ENCODE measurements at regions not wholly inside any gene's neighbourhood (a gene's known extent, or its start where the extent isn't known, plus 50 kb on each side); places are given as distances from the start of the nearest gene placed in this dataset.

DNA sequence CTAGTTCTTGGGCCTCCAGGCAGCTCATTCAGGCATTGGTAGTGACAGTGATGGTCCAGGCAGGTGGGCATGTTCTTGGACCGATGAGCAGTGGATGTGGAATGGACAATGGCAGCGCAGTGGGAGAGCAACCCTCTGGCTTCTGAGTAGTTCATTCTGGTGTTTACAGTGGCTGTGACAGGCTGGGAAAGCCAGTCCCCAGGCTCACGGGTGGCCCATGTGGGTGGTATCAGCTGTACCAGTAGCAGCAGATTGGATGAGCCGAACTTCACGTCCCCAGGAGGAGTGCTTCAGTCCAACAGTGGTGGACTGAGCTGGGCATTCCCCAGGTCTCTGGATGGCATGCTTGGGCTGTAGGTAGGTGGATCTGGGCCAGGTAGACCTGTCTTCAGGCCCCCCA lies 515.6 kb upstream of the ACO1 start:
- Mint-ChIP-seq H3K27ac (ENCODE audit: unreplicated experiment) (no peak overlapping the region), H3K36me3 (ENCODE audit: unreplicated experiment) (peaks cover 13% of the 10 kb centered on the region), H3K9me3 (ENCODE audit: unreplicated experiment) (peaks cover 2% of the 10 kb centered on the region), H3K4me3 (ENCODE audit: unreplicated experiment) (no peak overlapping the region), H3K4me1 (ENCODE audit: low read depth, unreplicated experiment) (peaks cover 5% of the 10 kb centered on the region), H3K27me3 (ENCODE audit: unreplicated experiment) (peaks cover 2% of the 10 kb centered on the region)
- no peak for DNase-seq
- TF ChIP-seq, protein P1, sequence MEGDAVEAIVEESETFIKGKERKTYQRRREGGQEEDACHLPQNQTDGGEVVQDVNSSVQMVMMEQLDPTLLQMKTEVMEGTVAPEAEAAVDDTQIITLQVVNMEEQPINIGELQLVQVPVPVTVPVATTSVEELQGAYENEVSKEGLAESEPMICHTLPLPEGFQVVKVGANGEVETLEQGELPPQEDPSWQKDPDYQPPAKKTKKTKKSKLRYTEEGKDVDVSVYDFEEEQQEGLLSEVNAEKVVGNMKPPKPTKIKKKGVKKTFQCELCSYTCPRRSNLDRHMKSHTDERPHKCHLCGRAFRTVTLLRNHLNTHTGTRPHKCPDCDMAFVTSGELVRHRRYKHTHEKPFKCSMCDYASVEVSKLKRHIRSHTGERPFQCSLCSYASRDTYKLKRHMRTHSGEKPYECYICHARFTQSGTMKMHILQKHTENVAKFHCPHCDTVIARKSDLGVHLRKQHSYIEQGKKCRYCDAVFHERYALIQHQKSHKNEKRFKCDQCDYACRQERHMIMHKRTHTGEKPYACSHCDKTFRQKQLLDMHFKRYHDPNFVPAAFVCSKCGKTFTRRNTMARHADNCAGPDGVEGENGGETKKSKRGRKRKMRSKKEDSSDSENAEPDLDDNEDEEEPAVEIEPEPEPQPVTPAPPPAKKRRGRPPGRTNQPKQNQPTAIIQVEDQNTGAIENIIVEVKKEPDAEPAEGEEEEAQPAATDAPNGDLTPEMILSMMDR (IDR thresholded peaks at IDR 0.05; ENCODE audit: partially characterized antibody, unreplicated experiment), result no peak

DNA sequence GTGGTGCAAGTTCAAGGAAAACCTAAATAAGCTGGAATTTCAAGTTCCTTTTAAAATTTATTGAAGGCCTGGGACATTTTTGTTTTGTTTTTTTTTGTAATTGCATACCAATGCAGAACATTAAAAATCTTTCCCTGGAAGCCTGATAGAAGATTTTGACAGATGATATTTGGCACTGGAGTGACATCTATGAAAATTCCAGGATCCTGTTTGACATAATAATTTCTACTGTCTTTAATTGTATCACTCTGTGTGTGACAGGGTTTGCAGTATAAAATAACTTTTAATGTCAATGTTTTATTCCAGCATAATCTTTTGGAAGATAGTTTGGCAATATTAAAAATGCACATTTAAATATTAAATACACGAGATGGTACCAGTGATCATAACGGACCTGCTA lies 514.2 kb upstream of the ACO1 start:
- H3K9me3 Mint-ChIP-seq (ENCODE audit: unreplicated experiment), result peaks cover 2% of the 10 kb centered on the region
- TF ChIP-seq, protein P1 (IDR thresholded peaks at IDR 0.05; ENCODE audit: partially characterized antibody, unreplicated experiment), result no peak
- H3K27ac Mint-ChIP-seq (ENCODE audit: unreplicated experiment), result no peak overlapping the region
- H3K4me3 Mint-ChIP-seq (ENCODE audit: unreplicated experiment), result no peak overlapping the region
- H3K27me3 Mint-ChIP-seq (ENCODE audit: unreplicated experiment), result peaks cover 2% of the 10 kb centered on the region
- peaks cover 5% of the 10 kb centered on the region for H3K4me1 Mint-ChIP-seq (ENCODE audit: low read depth, unreplicated experiment)
- no peak for DNase-seq
- peaks cover 13% of the 10 kb centered on the region for H3K36me3 Mint-ChIP-seq (ENCODE audit: unreplicated experiment)

DNA sequence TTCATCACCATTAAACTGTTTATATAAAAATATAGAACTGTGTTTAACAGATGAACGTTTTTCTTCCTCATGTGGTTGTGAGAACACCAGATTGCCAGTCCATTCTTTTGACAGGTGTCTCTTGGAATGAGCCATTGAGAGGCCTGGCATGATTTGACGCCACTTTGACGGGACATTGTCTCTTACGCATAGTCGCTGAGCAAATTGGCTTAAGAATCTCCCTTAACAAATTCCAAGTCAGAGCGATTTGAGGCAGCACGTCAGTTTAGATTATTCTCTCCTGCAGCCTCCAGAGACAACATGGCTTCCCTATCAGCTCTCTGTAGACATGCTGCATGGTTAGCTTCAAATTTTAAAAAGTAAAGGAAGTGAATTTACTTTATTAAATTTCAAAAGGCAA lies 510.7 kb upstream of the ACO1 start:
- Mint-ChIP-seq H3K27ac (ENCODE audit: unreplicated experiment) (no peak overlapping the region), H3K27me3 (ENCODE audit: unreplicated experiment) (peaks cover 4% of the 10 kb centered on the region), H3K4me3 (ENCODE audit: unreplicated experiment) (no peak overlapping the region), H3K4me1 (ENCODE audit: low read depth, unreplicated experiment) (peaks cover 5% of the 10 kb centered on the region), H3K9me3 (ENCODE audit: unreplicated experiment) (peaks cover 2% of the 10 kb centered on the region), H3K36me3 (ENCODE audit: unreplicated experiment) (peaks cover 8% of the 10 kb centered on the region)
- TF ChIP-seq, protein P1 (IDR thresholded peaks at IDR 0.05; ENCODE audit: partially characterized antibody, unreplicated experiment), result no peak
- DNase-seq, result no peak

DNA sequence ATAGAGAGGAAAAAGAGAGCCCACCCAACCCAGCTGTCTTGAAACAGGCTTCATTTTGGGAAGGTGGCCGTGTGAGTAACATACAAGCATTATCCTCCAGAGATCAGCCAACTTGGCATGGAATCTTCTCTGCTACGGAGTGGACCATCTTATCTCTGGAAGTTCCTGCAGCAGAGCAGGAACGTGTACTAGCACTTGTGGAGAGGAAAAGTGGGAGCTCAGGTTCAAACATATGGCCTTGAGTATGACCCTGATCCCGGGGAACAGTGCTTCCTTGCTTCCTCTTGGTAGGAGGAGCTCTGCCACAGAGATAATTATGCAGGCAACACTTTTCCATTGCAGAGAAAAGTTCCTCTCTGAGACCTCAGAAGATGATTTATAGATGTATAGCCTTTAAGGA lies 490.4 kb upstream of the ACO1 start:
- Mint-ChIP-seq H3K9me3 (ENCODE audit: unreplicated experiment) (no peaks in the 10 kb centered on the region), H3K4me1 (ENCODE audit: low read depth, unreplicated experiment) (no peaks in the 10 kb centered on the region), H3K27ac (ENCODE audit: unreplicated experiment) (no peak overlapping the region), H3K27me3 (ENCODE audit: unreplicated experiment) (no peaks in the 10 kb centered on the region), H3K36me3 (ENCODE audit: unreplicated experiment) (no peaks in the 10 kb centered on the region), H3K4me3 (ENCODE audit: unreplicated experiment) (no peak overlapping the region)
- DNase-seq, result no peak
- TF ChIP-seq, protein P1 (IDR thresholded peaks at IDR 0.05; ENCODE audit: partially characterized antibody, unreplicated experiment), result no peak

DNA sequence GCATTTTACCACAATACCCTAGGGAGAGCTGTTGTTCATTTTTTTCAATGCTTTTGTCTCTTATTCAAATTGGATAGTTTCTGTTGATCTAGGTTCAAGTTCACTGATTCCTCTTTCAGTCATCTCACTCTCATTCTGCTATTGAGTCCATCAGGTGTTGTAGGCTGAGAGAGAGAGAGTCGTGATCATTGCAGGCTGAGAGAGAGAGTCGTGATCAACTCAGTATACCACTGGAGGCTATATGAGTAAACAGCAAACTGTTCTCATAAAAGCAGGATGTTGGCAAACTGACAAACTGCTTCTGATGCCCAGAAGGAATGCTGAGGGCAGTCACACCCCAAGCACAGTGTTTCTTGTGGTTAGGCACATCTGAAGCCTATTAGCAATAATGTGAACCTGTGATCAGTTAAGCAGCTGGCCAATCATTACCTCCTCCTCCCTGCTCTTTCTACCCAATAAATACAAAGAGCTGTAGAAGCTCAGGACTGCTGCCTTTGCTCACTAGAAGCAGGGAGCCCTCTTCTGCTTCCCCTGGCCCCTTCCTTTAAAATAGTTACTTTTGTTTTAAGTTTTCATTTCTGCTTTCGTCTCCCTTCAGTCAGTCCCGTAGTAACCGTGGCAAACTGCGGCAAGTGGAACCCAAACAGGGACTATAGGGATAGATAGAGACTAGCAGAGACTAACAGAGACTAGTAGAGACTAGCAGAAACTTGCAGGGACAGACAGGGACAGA lies 476.1 kb upstream of the ACO1 start:
- DNase-seq, result no peak
- no peaks in the 10 kb centered on the region for H3K4me1 Mint-ChIP-seq (ENCODE audit: low read depth, unreplicated experiment)
- H3K36me3 Mint-ChIP-seq (ENCODE audit: unreplicated experiment), result no peaks in the 10 kb centered on the region
- no peaks in the 10 kb centered on the region for H3K27me3 Mint-ChIP-seq (ENCODE audit: unreplicated experiment)
- no peak overlapping the region for H3K4me3 Mint-ChIP-seq (ENCODE audit: unreplicated experiment)
- TF ChIP-seq, protein P1 (IDR thresholded peaks at IDR 0.05; ENCODE audit: partially characterized antibody, unreplicated experiment), result no peak
- no peak overlapping the region for H3K27ac Mint-ChIP-seq (ENCODE audit: unreplicated experiment)
- no peaks in the 10 kb centered on the region for H3K9me3 Mint-ChIP-seq (ENCODE audit: unreplicated experiment)
